RWPE2 (cell line): ENCODE measurements at regions not wholly inside any gene's neighbourhood (a gene's known extent, or its start where the extent isn't known, plus 50 kb on each side); places are given as distances from the start of the nearest gene placed in this dataset.
A peak's percentile ranks its signal among the peaks of the same experiment; 100 is the strongest.

Experiments
- ATAC-seq: fragments of 200-7000 bp; cut with Tn5 transposase; 3 replicates; pipeline ENCODE4 v1.9.1; 2021; ENCODE audit warnings: low read depth
- DNase-seq: peaks from one replicate; pipeline ENCODE4 v3.0.0-alpha.2; 2020; ENCODE audit warnings: low spot score
- H3K27ac ChIP-seq: fragments of 450-650 bp; 2 replicates; pipeline ENCODE4 v1.5.1; 2017; ENCODE audit warnings: mild to moderate bottlenecking; ENCODE audit not compliant: poor library complexity, severe bottlenecking
- H3K27me3 ChIP-seq: fragments of 250-450 bp; sonication (Bioruptor Pico); 2 replicates; pipeline ENCODE4 v1.5.1; 2021; ENCODE audit warnings: mild to moderate bottlenecking, moderate library complexity; ENCODE audit not compliant: insufficient read depth, poor library complexity, severe bottlenecking
- H3K36me3 ChIP-seq: fragments of 250-450 bp; sonication (Bioruptor Pico); 2 replicates; pipeline ENCODE4 v1.5.1; 2020; ENCODE audit warnings: low read depth, mild to moderate bottlenecking, moderate library complexity
- H3K4me1 ChIP-seq: fragments of 250-450 bp; sonication (Bioruptor Pico); 2 replicates; pipeline ENCODE4 v1.5.1; 2021; ENCODE audit warnings: mild to moderate bottlenecking, moderate library complexity; ENCODE audit not compliant: insufficient read depth, poor library complexity, severe bottlenecking
- H3K4me3 ChIP-seq: fragments of 250-450 bp; sonication (Bioruptor Pico); 2 replicates; pipeline ENCODE4 v1.5.1; 2021; ENCODE audit warnings: mild to moderate bottlenecking, moderate library complexity; ENCODE audit not compliant: severe bottlenecking
- H3K9me3 ChIP-seq: fragments of 250-450 bp; sonication (Bioruptor Pico); 2 replicates; pipeline ENCODE4 v1.5.1; 2021; ENCODE audit warnings: mild to moderate bottlenecking, moderate library complexity; ENCODE audit not compliant: severe bottlenecking
- CTCF ChIP-seq: fragments of 450-650 bp; IDR thresholded peaks from one replicate; pipeline ENCODE4 v1.5.1; 2017; ENCODE audit warnings: mild to moderate bottlenecking, moderate library complexity; ENCODE audit not compliant: poor library complexity, severe bottlenecking

GRCh38 chr13:60944863-60945262 lies 470.8 kb downstream of the PCDH20 start:
- no peak overlapping the region for H3K27ac ChIP-seq
- H3K36me3 ChIP-seq = no peaks in the 10 kb centered on the region
- ATAC-seq = no peak

GRCh38 chr13:60944016-60944415 lies 471.6 kb downstream of the PCDH20 start:
- Histone ChIP-seq H3K27me3 (no peaks in the 10 kb centered on the region), H3K27ac (no peak overlapping the region), H3K4me3 (no peak overlapping the region), H3K4me1 (peaks cover 13% of the 10 kb centered on the region), H3K9me3 (no peaks in the 10 kb centered on the region), H3K36me3 (no peaks in the 10 kb centered on the region)
- ATAC-seq = no peak
- no peak for TF ChIP-seq CTCF
- DNase-seq = no peak

More at GRCh38 chr13:60944863-60945262, 470.8 kb downstream of the PCDH20 start:
- TF ChIP-seq CTCF = no peak
- DNase-seq = no peak
- H3K4me1 ChIP-seq = peaks cover 13% of the 10 kb centered on the region
- H3K27me3 ChIP-seq = no peaks in the 10 kb centered on the region
- H3K4me3 ChIP-seq = no peak overlapping the region
- H3K9me3 ChIP-seq = no peaks in the 10 kb centered on the region

GRCh38 chr13:60936281-60936680 lies 479.4 kb downstream of the PCDH20 start:
- no peaks in the 10 kb centered on the region for H3K9me3 ChIP-seq
- no peak overlapping the region for H3K27ac ChIP-seq
- H3K4me1 ChIP-seq = peaks cover 21% of the 10 kb centered on the region
- H3K36me3 ChIP-seq = no peaks in the 10 kb centered on the region
- no peak for DNase-seq
- no peak for TF ChIP-seq CTCF
- no peaks in the 10 kb centered on the region for H3K27me3 ChIP-seq
- no peak overlapping the region for H3K4me3 ChIP-seq
- no peak for ATAC-seq

- peak overlapping the region; percentile 62 for H3K27ac ChIP-seq
These were observed 482.0 kb downstream of the PCDH20 start for GRCh38 chr13:60933638-60934037.

More at GRCh38 chr13:60933638-60934037, 482.0 kb downstream of the PCDH20 start:
- Histone ChIP-seq H3K4me1 (peaks cover 28% of the 10 kb centered on the region), H3K4me3 (no peak overlapping the region), H3K36me3 (no peaks in the 10 kb centered on the region), H3K9me3 (no peaks in the 10 kb centered on the region), H3K27me3 (no peaks in the 10 kb centered on the region)
- no peak for TF ChIP-seq CTCF
- ATAC-seq (peak; percentile 70), DNase-seq (no peak)
